Fibroblast of the aortic adventitia (primary cell): ENCODE measurements at regions not wholly inside any gene's neighbourhood (a gene's known extent, or its start where the extent isn't known, plus 50 kb on each side); places are given as distances from the start of the nearest gene placed in this dataset.

Experiments
- DNase-seq: peaks from one replicate; pipeline ENCODE4 v3.0.0-alpha.2; 2010; ENCODE audit warnings: low read depth
- H3K4me3 ChIP-seq: 2 replicates; pipeline ENCODE4 v1.5.1; 2011; ENCODE audit warnings: low read depth, mild to moderate bottlenecking, control low read depth, low read length, moderate library complexity
- CTCF ChIP-seq: IDR thresholded peaks from 2 replicates; pipeline ENCODE4 v1.5.1; 2011; ENCODE audit warnings: mild to moderate bottlenecking, low read length, control low read depth, inconsistent platforms; ENCODE audit not compliant: insufficient read depth

- DNase-seq, result no peak
- TF ChIP-seq CTCF, result no peak
- H3K4me3 ChIP-seq, result no peak overlapping the region
Observed at GRCh38 chr11:129658526-129658867, 157.2 kb upstream of the TMEM45B start.

GRCh38 chr11:129680907-129681306, 134.7 kb upstream of the TMEM45B start:
- no peak for DNase-seq
- no peak for TF ChIP-seq CTCF

GRCh38 chr11:129681344-129682114, 134.1 kb upstream of the TMEM45B start:
- DNase-seq, result no peak
- TF ChIP-seq CTCF, result no peak
- no peak overlapping the region for H3K4me3 ChIP-seq

More at GRCh38 chr11:129680907-129681306, 134.7 kb upstream of the TMEM45B start:
- H3K4me3 ChIP-seq, result no peak overlapping the region

- DNase-seq, result no peak
- no peak overlapping the region for H3K4me3 ChIP-seq
- TF ChIP-seq CTCF, result no peak
Observed at GRCh38 chr11:129686269-129686668, 129.4 kb upstream of the TMEM45B start.

- TF ChIP-seq CTCF, result no peak
- no peak for DNase-seq
- no peak overlapping the region for H3K4me3 ChIP-seq
Observed at GRCh38 chr11:129691142-129691541, 124.5 kb upstream of the TMEM45B start.

GRCh38 chr11:129694538-129694937, 121.1 kb upstream of the TMEM45B start:
- H3K4me3 ChIP-seq, result no peak overlapping the region
- TF ChIP-seq CTCF, result no peak
- no peak for DNase-seq

- TF ChIP-seq CTCF, result no peak
- DNase-seq, result no peak
- no peak overlapping the region for H3K4me3 ChIP-seq
Observed at GRCh38 chr11:129694966-129695365, 120.7 kb upstream of the TMEM45B start.
